GM12891 (cell line): ENCODE measurements at regions not wholly inside any gene's neighbourhood (a gene's known extent, or its start where the extent isn't known, plus 50 kb on each side); places are given as distances from the start of the nearest gene placed in this dataset.

Experiments used
- POLR2A ChIP-seq: IDR thresholded peaks from 2 replicates; pipeline ENCODE4 v1.6.1; 2011; ENCODE audit warnings: low read depth, low read length, control low read depth
- POLR2AphosphoS5 ChIP-seq: IDR thresholded peaks from 2 replicates; pipeline ENCODE4 v1.6.1; 2011; ENCODE audit warnings: low read depth, low read length, control low read depth

DNA sequence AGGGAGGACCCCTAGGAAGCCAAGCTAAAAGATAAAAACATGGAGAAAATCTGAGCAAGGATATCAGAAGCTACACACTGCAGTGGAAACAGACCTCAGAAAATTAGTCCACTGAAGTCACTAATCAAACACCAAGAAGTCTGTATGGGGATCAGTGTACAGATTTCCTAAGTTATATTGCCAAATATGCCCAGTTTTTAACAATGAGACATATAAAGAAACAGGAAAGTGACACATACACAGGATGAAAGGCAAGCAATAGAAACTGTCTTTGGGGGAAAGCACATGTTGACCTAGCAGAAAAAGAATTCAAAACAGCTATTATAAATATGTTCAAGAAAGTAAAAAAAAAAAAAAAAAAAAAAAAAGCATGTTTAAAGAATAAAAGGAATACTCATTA lies 153.7 kb downstream of the PPP4R3C start:
- TF ChIP-seq POLR2AphosphoS5 (no peak), POLR2A (no peak)
